Type B pancreatic cell (in vitro differentiated cells): ENCODE measurements at regions not wholly inside any gene's neighbourhood (a gene's known extent, or its start where the extent isn't known, plus 50 kb on each side); places are given as distances from the start of the nearest gene placed in this dataset.
"Not testable (repeated sequence)": the region's sequence is repeated elsewhere in the genome, so short reads cannot be mapped to it uniquely, and the experiment has no call there.

ENCODE experiments used
- DNase-seq: peaks from one replicate; pipeline ENCODE4 v3.0.0; 2021; ENCODE audit warnings: mixed read lengths; ENCODE audit not compliant: unreplicated experiment; ENCODE audit errors: extremely low spot score
- H3K27ac Mint-ChIP-seq: 2 replicates; pipeline ENCODE4 v1.8.0; 2021; ENCODE audit warnings: mild to moderate bottlenecking, mixed read lengths
- H3K27me3 Mint-ChIP-seq: 2 replicates; pipeline ENCODE4 v1.8.0; 2021; ENCODE audit warnings: mixed read lengths
- H3K36me3 Mint-ChIP-seq: 2 replicates; pipeline ENCODE4 v1.8.0; 2021; ENCODE audit warnings: mixed read lengths
- H3K4me1 Mint-ChIP-seq: one replicate; pipeline ENCODE4 v1.8.0; 2021; ENCODE audit warnings: mixed read lengths; ENCODE audit not compliant: unreplicated experiment
- H3K4me3 Mint-ChIP-seq: 2 replicates; pipeline ENCODE4 v1.8.0; 2021; ENCODE audit warnings: mild to moderate bottlenecking, mixed read lengths
- H3K9me3 Mint-ChIP-seq: 2 replicates; pipeline ENCODE4 v1.8.0; 2021; ENCODE audit warnings: mixed read lengths
- TF ChIP-seq, protein P1 (sequence below): fragments of 200-600 bp; sonication (generic); conservative IDR thresholded peaks from 2 replicates; pipeline ENCODE4 v1.5.0; 2021; ENCODE audit warnings: antibody characterized with exemption, mild to moderate bottlenecking

DNA sequence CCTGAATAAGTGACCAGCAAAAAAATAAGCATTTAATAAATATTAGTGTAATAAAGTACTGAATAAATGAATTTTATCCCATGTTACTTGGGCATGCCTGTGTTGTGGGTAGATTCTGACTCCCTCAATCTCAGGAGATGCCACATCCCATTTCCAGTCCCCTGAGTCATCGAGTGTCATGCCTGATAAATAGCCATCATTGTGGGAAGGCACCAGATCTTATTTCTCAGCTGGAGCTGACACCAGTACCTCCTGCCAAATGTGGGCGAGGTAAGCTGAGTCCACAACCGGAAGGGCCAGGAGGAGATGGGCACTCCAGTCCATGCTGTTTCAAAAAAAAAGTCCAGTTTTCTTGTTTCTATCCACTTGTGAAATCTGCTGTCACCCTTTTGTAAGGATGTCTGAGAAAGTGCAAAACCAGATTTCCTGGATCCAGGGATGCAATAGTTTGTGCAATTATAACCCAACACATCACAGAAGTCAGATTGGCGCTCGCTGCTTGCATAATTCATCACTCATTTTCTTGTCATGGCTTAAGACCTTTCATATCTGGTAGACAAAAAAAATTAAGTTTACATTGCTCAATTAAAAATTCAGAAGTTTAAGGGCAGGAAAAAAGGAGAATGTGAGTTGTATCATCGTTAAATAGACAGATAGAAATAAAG lies 311.6 kb downstream of the MIAT start:
- TF ChIP-seq, protein P1, sequence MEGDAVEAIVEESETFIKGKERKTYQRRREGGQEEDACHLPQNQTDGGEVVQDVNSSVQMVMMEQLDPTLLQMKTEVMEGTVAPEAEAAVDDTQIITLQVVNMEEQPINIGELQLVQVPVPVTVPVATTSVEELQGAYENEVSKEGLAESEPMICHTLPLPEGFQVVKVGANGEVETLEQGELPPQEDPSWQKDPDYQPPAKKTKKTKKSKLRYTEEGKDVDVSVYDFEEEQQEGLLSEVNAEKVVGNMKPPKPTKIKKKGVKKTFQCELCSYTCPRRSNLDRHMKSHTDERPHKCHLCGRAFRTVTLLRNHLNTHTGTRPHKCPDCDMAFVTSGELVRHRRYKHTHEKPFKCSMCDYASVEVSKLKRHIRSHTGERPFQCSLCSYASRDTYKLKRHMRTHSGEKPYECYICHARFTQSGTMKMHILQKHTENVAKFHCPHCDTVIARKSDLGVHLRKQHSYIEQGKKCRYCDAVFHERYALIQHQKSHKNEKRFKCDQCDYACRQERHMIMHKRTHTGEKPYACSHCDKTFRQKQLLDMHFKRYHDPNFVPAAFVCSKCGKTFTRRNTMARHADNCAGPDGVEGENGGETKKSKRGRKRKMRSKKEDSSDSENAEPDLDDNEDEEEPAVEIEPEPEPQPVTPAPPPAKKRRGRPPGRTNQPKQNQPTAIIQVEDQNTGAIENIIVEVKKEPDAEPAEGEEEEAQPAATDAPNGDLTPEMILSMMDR, result no peak
- Mint-ChIP-seq H3K9me3 (peaks cover 9% of the 10 kb centered on the region), H3K4me3 (no peak overlapping the region), H3K4me1 (no peaks in the 10 kb centered on the region), H3K27me3 (peaks cover 34% of the 10 kb centered on the region), H3K27ac (no peak overlapping the region), H3K36me3 (peaks cover 3% of the 10 kb centered on the region)
- DNase-seq, result no peak

DNA sequence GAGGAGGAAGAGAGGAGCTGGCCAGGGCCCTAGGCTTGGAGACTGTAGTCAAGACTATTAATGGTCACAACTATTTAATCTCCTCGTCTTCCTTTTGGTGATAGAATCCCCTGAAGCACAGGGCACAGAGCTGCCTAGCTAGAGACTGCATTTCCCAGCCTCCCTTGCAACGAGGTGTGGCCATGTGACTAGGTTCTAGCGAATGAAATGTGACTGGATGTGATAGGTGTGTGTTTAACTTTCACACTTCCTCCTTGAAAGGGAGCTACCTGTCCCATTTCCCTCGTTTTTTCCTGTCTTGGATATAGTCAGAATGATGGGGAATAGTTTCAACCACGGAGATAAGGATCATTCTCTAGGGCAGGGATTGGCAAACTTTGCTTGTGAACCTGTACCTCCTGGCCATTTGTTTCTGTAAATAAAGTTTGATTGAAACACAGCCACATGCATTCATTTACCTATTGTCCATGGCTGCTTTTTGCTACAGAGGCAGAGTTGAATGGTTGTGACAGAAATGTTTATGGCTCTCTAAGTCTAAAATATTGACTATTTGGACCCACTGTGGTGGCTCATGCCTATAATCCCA lies 313.5 kb downstream of the MIAT start:
- Mint-ChIP-seq H3K4me3 (no peak overlapping the region), H3K9me3 (no peaks in the 10 kb centered on the region), H3K27me3 (peaks cover 22% of the 10 kb centered on the region), H3K4me1 (no peaks in the 10 kb centered on the region), H3K36me3 (no peaks in the 10 kb centered on the region), H3K27ac (no peak overlapping the region)
- TF ChIP-seq, protein P1, result no peak
- DNase-seq, result no peak

DNA sequence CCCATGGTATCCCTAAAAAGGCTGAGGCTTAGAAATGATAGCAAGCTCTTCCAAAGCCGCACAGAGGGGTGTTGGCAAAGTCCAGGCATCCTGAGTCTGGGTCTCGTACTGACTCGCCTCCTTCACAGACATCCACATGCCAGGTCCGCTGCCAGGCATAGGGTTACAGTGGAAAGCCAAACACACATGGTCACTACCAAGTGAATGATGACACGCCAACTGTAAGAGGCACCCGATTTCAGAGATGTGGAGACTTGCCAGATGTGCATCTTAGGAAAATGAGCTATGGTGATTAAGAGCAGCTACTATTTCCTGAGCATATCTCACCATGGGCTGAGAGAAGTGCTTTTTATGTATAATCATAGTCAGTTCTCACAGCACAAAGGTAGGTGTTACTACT lies 314.9 kb downstream of the MIAT start:
- Mint-ChIP-seq H3K36me3 (no peaks in the 10 kb centered on the region), H3K27ac (no peak overlapping the region), H3K27me3 (peaks cover 22% of the 10 kb centered on the region), H3K9me3 (no peaks in the 10 kb centered on the region), H3K4me3 (no peak overlapping the region), H3K4me1 (no peaks in the 10 kb centered on the region)
- DNase-seq, result no peak
- TF ChIP-seq, protein P1, result no peak

DNA sequence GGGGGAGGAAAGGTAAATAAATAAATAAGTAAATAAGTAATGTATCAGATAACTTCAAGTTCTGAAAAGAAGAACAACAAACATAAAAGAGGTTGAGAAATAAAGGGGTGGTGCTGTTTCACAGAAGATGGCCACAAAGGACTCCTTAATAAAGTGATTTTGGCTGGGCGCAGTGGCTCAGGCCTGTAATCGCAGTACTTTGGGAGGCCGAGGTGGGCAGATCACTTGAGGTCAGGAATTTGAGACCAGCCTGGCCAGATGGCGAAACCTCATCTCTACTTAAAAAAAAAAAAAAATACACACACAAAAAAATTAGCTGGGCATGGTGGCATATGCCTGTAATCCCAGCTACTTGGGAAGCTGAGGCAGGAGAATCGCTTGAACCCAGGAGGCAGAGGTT lies 315.5 kb downstream of the MIAT start:
- peaks cover 22% of the 10 kb centered on the region for H3K27me3 Mint-ChIP-seq
- DNase-seq, H3K36me3 Mint-ChIP-seq, H3K4me3 Mint-ChIP-seq, H3K27ac Mint-ChIP-seq, H3K9me3 Mint-ChIP-seq, H3K4me1 Mint-ChIP-seq: not testable (repeated sequence)

GRCh38 chr22:26974034-26974433 lies 316.6 kb downstream of the MIAT start:
- no peaks in the 10 kb centered on the region for H3K36me3 Mint-ChIP-seq
- H3K27me3 Mint-ChIP-seq, result peaks cover 30% of the 10 kb centered on the region
- no peak overlapping the region for H3K4me3 Mint-ChIP-seq
- H3K4me1 Mint-ChIP-seq, result no peaks in the 10 kb centered on the region
- no peak overlapping the region for H3K27ac Mint-ChIP-seq
- no peak for DNase-seq
- H3K9me3 Mint-ChIP-seq, result peaks cover 5% of the 10 kb centered on the region
- TF ChIP-seq, protein P1, result no peak

DNA sequence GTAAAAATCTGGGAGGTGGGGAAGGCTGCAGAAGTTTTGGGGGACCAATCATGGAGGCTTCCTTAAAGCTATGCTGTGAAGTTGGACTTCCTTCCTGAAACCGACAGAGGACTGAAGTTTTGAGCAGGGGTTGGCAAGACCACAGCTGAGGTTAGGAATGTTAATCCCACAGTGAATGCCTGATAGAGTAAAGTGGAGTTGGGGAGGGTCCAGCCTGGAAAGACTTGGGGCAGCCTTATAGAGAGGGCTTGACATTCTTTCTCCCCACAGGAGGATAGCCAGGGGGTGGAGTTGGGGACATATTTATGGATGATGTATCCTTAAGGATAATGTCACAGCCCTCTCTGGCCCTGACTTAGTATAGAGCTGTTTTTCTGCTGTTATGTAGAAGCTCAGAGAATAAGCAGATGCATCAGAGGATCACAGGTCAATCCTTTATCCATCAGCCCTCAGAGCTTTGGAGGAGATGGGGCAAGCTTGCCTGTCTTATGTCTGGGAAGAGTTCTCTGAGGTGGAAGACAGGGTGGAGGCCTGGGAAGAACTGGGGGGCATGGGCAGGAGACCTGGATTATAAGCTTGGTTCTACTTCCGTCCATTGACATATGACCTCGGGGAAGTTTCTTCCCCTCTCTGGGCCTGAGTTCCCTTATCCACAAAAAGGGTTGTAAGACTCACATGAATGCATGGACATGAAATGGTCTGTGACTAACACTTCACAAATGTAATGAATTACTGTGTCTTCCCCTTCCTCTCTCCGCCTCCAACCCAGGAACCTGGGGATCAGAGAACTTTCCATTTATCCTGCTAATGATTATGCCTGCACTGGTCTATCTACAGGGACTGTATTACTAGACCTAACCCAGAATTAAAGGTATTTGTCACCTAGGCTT lies 317.8 kb downstream of the MIAT start:
- Mint-ChIP-seq H3K9me3 (peaks cover 5% of the 10 kb centered on the region), H3K36me3 (no peaks in the 10 kb centered on the region), H3K4me1 (no peaks in the 10 kb centered on the region), H3K4me3 (no peak overlapping the region), H3K27ac (no peak overlapping the region), H3K27me3 (peaks cover 31% of the 10 kb centered on the region)
- DNase-seq, result no peak
- TF ChIP-seq, protein P1, result no peak
